ENCODE measurements at regions not wholly inside any gene's neighbourhood (a gene's known extent, or its start where the extent isn't known, plus 50 kb on each side); places are given as distances from the start of the nearest gene placed in this dataset.

DNA sequence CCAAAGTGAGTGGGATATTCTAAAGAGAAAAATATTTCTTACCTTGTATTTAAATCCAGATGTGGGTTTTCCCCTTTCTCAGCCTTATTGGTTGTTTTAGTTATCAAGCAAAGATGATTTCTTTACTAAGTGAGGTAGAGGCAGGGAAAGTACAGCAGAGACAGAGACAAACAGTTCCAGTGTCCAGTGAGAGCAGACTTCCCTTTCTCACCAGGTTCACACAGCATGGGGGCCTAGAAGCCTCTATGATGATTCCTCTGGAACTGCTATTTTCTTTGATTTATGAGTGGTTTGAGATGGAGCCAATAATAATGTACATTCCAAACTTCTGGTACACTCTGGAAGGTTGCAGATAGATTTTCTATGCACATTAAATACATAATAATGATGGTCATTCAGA, 234.0 kb upstream of the MARCKS start:
- TF ChIP-seq, protein P1, sequence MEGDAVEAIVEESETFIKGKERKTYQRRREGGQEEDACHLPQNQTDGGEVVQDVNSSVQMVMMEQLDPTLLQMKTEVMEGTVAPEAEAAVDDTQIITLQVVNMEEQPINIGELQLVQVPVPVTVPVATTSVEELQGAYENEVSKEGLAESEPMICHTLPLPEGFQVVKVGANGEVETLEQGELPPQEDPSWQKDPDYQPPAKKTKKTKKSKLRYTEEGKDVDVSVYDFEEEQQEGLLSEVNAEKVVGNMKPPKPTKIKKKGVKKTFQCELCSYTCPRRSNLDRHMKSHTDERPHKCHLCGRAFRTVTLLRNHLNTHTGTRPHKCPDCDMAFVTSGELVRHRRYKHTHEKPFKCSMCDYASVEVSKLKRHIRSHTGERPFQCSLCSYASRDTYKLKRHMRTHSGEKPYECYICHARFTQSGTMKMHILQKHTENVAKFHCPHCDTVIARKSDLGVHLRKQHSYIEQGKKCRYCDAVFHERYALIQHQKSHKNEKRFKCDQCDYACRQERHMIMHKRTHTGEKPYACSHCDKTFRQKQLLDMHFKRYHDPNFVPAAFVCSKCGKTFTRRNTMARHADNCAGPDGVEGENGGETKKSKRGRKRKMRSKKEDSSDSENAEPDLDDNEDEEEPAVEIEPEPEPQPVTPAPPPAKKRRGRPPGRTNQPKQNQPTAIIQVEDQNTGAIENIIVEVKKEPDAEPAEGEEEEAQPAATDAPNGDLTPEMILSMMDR (IDR thresholded peaks at IDR 0.05): no peak
- no peak for TF ChIP-seq POLR2A (IDR thresholded peaks at IDR 0.05)
